Keratinocyte (primary cell): ENCODE measurements at regions not wholly inside any gene's neighbourhood (a gene's known extent, or its start where the extent isn't known, plus 50 kb on each side); places are given as distances from the start of the nearest gene placed in this dataset.

Experiments
- DNase-seq: peaks from one replicate; pipeline ENCODE4 v3.0.0-alpha.2; 2011; ENCODE audit warnings: low read depth, missing footprints, low spot score
- FAIRE-seq: peaks from 2 replicates; lab custom pipeline; 2011; peaks lifted over from hg19 to GRCh38; lab: Jason Lieb, UNC
- H2AFZ ChIP-seq: 2 replicates; pipeline ENCODE4 v1.6.0; 2012; ENCODE audit warnings: low read length, control low read depth, inconsistent platforms; ENCODE audit not compliant: control insufficient read depth
- H3K27ac ChIP-seq: 2 replicates; pipeline ENCODE4 v1.5.1; 2011; ENCODE audit warnings: low read length; ENCODE audit not compliant: control insufficient read depth, insufficient read depth
- H3K27me3 ChIP-seq: 3 replicates; pipeline ENCODE4 v1.6.0; 2011; ENCODE audit warnings: low read length; ENCODE audit not compliant: control insufficient read depth, insufficient read depth; ENCODE audit errors: extremely low read depth
- H3K36me3 ChIP-seq, 2 experiments: 2 replicates in 1 of 2; 3 replicates in 1 of 2; pipeline ENCODE4 v1.5.1; 2011; ENCODE audit warnings: low read length in 2 of 2, mild to moderate bottlenecking in 1 of 2; ENCODE audit not compliant: control insufficient read depth in 2 of 2, insufficient read depth in 2 of 2; ENCODE audit errors: extremely low read depth in 1 of 2
- H3K4me1 ChIP-seq: 3 replicates; pipeline ENCODE4 v1.5.1; 2011; ENCODE audit warnings: low read length; ENCODE audit not compliant: control insufficient read depth, insufficient read depth; ENCODE audit errors: extremely low read depth
- H3K4me2 ChIP-seq: 3 replicates; pipeline ENCODE4 v1.6.0; 2011; ENCODE audit warnings: low read depth, low read length; ENCODE audit not compliant: control insufficient read depth, insufficient read depth; ENCODE audit errors: extremely low read depth
- H3K4me3 ChIP-seq, 3 experiments: fragments of 200-600 bp in 1 of 3; sonication (generic) in 1 of 3; 2 replicates in 2 of 3; 3 replicates in 1 of 3; pipeline ENCODE4 v1.5.1; 2011 to 2016; ENCODE audit warnings: low read length in 3 of 3, mild to moderate bottlenecking in 3 of 3, control low read depth in 2 of 3, inconsistent platforms in 1 of 3, low read depth in 1 of 3, mixed read lengths in 1 of 3, mixed run types in 1 of 3, moderate library complexity in 1 of 3; ENCODE audit not compliant: control insufficient read depth in 2 of 3, insufficient read depth in 2 of 3; ENCODE audit errors: extremely low read depth in 1 of 3
- H3K79me2 ChIP-seq: 2 replicates; pipeline ENCODE4 v1.6.0; 2012; ENCODE audit warnings: low read length; ENCODE audit not compliant: control insufficient read depth, insufficient read depth
- H3K9ac ChIP-seq: 3 replicates; pipeline ENCODE4 v1.6.0; 2011; ENCODE audit warnings: low read length; ENCODE audit not compliant: control insufficient read depth, insufficient read depth; ENCODE audit errors: extremely low read depth
- H3K9me1 ChIP-seq: 3 replicates; pipeline ENCODE4 v1.6.0; 2011; ENCODE audit warnings: low read length; ENCODE audit not compliant: control insufficient read depth, insufficient read depth; ENCODE audit errors: extremely low read depth
- H3K9me3 ChIP-seq: 2 replicates; pipeline ENCODE4 v1.5.1; 2012; ENCODE audit warnings: low read depth, low read length; ENCODE audit not compliant: control insufficient read depth
- H4K20me1 ChIP-seq: 3 replicates; pipeline ENCODE4 v1.6.0; 2011; ENCODE audit warnings: low read length; ENCODE audit not compliant: control insufficient read depth, insufficient read depth; ENCODE audit errors: extremely low read depth
- CTCF ChIP-seq, 3 experiments: IDR thresholded peaks in 1 of 3; conservative IDR thresholded peaks in 1 of 3; optimal IDR thresholded peaks in 1 of 3; 2 replicates in 2 of 3; 3 replicates in 1 of 3; pipeline versions ENCODE3 to v1.5.1; 2011; ENCODE audit warnings: low read length in 3 of 3, mild to moderate bottlenecking in 3 of 3, moderate library complexity in 2 of 3, control low read depth in 1 of 3, inconsistent platforms in 1 of 3; ENCODE audit not compliant: insufficient read depth in 2 of 3; ENCODE audit errors: extremely low read depth in 1 of 3
- EZH2 ChIP-seq: IDR thresholded peaks from one replicate; pipeline ENCODE4 v1.6.1; 2012; ENCODE audit warnings: inconsistent platforms, mild to moderate bottlenecking, low read length, moderate library complexity
- dilution Hi-C: fragments of 300-500 bp; cut with MboI; formaldehyde crosslinking; loops from one replicate; pipeline ENCODE4 v1.7.0; 2020; ENCODE audit warnings: low sequenced_read_pairs; ENCODE audit not compliant: extremely low pct_ligation_motif_present

DNA sequence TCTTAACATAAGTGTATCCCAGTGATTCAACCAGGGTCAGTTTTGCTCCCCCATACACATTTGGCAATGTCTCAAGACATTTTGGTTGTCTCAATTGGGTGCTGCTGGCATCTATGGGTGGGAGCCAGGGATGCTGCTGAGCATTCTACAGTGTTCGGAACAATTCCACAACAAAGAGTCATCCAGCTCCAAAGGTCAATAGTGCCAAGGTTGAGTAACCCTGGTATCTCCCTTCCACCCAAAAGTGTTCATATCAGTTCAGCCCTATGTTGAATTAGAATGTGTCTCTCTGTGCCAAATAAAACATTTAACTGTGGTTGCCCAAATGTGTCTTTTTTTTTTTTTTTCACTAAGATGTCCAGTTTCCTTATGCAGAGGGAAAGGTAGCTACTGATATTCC, 129.4 kb upstream of the RAI2 start:
- DNase-seq, result no peak
- no peaks in the 10 kb centered on the region for H3K36me3 ChIP-seq
- no peaks in the 10 kb centered on the region for H4K20me1 ChIP-seq
- H3K79me2 ChIP-seq, result no peaks in the 10 kb centered on the region
- dilution Hi-C loops, result no loop called here
- no peak overlapping the region for H3K4me3 ChIP-seq
- no peak overlapping the region for H3K27ac ChIP-seq
- H3K4me2 ChIP-seq, result no peak overlapping the region
- no peak for FAIRE-seq
- H3K9me3 ChIP-seq, result no peaks in the 10 kb centered on the region
- H3K9me1 ChIP-seq, result no peaks in the 10 kb centered on the region
- no peaks in the 10 kb centered on the region for H3K27me3 ChIP-seq
- no peak overlapping the region for H2AFZ ChIP-seq
- no peaks in the 10 kb centered on the region for H3K4me1 ChIP-seq
- H3K9ac ChIP-seq, result no peak overlapping the region
- TF ChIP-seq CTCF (optimal IDR thresholded peaks at IDR 0.05 in 1 of 3, IDR thresholded peaks at IDR 0.05 in 1 of 3, conservative IDR thresholded peaks at IDR 0.05 in 1 of 3; ENCODE audit: extremely low read depth in 1 of 3, insufficient read depth in 2 of 3, low read length in 3 of 3), result no peak
- no peak for TF ChIP-seq EZH2

GRCh38 chrX:17987783-17988182, 126.7 kb upstream of the RAI2 start:
- Histone ChIP-seq H3K27me3 (no peaks in the 10 kb centered on the region), H3K4me3 (no peak overlapping the region), H3K36me3 (no peaks in the 10 kb centered on the region), H3K4me1 (no peaks in the 10 kb centered on the region), H2AFZ (no peak overlapping the region), H3K9me3 (no peaks in the 10 kb centered on the region), H3K4me2 (no peak overlapping the region), H3K27ac (no peak overlapping the region), H4K20me1 (no peaks in the 10 kb centered on the region), H3K9ac (no peak overlapping the region), H3K79me2 (no peaks in the 10 kb centered on the region), H3K9me1 (no peaks in the 10 kb centered on the region)
- FAIRE-seq (no peak), DNase-seq (no peak)
- TF ChIP-seq CTCF (optimal IDR thresholded peaks at IDR 0.05 in 1 of 3, IDR thresholded peaks at IDR 0.05 in 1 of 3, conservative IDR thresholded peaks at IDR 0.05 in 1 of 3; ENCODE audit: extremely low read depth in 1 of 3, insufficient read depth in 2 of 3, low read length in 3 of 3) (no peak), EZH2 (no peak)
- dilution Hi-C loops, result no loop called here
